UCSD-AML1 (cell line): ENCODE measurements at regions not wholly inside any gene's neighbourhood (a gene's known extent, or its start where the extent isn't known, plus 50 kb on each side); places are given as distances from the start of the nearest gene placed in this dataset.

Experiments
- DNase-seq: peaks from one replicate; lab custom pipeline; 2025; ENCODE audit not compliant: unreplicated experiment; lab: John Stamatoyannopoulos, UW

DNA sequence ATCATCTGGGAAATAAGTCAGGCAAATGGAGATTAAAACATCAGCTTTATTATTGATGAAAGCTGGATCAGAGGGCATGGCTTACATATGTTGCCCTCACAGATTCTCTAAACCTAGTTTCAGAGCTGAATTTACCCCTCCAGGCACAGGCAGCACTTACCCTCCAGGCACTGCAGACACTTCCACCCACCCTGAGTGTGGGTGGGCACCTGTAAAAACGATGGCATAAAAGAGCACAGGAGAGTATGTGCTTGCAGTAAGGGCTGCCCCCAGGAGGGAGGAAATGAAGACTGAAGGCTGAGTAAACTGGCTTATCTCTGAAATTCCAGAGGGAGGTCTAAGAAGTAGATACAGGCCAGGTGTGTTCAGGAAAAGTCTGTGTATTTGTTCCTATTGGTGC is 185.0 kb upstream of the HTR2A start:
- no peak for DNase-seq

DNA sequence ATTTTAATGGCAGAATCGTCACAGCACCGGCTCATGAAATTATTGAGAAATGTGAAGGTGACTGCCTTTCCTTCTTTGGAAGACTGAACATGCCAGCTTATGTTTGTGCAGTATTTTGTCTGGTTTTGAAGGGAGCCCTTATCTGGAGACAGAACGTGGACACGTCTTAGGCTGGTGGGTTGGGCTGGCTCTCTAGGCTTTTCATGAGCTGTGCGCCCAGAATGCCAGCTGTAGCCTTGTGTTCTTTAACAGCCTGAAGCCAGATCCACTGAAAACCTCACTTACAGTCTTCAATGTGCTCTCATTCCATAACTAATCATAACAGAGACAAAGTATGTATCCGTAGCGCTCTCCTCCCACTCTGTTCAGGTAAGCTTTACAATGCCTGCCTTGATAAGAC is 184.4 kb upstream of the HTR2A start:
- no peak for DNase-seq

DNA sequence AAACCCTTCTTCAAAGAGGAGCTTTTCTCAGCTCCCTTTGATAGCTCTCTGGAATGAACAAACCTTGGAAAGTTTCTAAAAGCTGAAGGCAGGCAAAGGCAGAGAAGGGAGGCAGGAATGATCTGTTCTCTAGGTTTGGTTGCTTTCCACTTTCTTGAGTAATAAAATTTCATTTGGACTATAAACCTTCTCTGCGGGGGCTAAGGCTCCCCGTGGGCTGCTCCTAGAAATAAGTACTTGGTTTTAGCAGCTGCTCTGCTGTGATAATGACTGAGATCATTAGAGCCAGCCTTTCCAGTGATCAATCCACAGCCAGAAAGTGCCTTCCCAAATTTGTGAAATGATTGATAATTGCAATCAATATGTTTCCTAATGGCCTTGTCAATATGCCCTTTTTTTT is 183.8 kb upstream of the HTR2A start:
- DNase-seq, result no peak

DNA sequence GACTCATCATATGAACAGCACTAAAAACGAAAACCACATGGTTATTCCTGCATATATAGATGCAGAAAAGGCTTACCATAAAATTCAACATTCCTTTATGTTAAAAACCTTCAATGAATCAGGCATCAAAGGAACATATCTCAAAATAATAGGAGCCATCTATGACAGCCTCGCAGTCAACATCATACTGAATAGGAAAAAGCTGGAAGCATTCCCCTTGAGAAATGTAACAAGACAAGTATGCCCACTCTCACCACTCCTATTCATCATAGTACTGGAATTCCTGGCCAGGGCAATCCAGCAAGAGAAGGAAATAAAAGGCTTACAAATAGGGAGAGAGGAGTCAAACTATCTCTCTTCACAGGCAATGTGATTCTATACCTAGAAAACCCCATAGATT is 179.6 kb upstream of the HTR2A start:
- DNase-seq, result no peak

DNA sequence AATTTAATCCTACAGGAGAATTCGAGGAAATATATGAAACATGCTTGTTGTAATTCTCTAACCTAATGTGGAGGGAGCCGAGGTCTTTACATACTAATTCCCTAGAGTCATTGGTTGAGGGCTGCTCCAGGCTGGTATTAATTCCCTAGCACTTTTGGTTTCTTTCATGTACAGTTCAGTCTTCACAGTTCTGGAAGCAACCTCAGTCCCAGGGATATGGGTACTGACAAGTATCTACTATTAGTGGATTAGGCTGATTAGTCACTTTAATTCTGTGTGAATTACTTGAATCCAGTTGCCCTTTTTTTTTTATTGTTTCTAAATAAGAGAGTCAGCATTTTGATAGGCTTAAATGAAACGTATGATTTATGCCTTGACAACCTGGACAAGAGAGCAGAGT is 172.3 kb upstream of the HTR2A start:
- no peak for DNase-seq

DNA sequence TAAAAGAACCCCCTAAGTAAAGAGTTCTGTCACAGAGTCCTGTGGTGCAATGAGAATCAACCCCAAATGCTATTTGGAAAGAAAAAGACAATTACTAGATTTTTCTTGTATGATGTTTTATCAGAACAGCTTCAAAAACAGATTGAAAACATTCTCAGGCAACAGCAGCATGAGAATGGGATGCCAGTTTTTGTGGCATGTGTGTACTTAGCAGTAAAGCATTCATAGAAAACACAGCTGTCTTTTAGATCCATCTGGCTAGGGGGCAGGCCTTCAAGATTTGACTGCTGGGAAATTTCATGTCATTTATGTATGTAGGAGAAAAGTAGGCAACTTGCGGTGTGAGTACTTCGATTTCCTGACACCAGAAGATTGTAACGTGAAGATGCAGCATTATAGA is 170.5 kb upstream of the HTR2A start:
- DNase-seq, result no peak

DNA sequence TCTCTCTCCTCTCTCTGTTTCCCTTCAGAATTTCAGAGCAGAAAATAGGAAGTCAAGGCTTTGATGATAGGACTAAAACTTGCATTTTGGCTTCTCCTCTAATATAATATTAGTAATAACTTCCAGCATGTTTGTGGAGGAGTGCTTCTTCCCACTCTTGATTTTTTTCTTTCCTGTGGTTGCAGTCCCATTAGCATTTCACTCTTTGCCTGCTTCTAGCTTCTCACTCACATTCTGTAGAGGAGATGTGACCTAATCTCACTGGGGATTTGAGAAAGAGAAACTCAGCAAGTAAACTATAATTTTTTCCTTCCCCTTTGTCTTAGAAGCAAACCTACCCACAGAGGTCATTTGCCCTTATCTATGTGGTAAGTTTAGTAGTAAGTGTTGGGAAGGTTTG is 169.4 kb upstream of the HTR2A start:
- no peak for DNase-seq

DNA sequence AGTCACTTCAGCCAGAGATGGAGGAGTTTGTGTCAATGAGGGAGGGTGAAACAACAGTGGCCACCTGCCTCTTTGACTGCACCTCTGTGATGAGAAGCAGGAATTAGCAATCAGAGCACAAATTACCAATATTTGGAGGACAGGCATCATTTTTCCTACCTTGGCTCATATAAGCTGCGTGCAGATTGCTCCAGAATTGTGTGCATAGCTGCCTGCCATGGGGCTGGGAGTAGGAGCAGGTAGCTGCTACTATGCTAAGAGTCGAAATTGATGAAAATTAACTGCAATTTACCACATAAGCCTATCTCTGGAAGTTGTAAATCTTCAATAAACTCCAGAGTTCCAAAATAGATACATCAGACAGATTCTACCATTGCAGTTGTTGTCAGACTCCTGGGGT is 167.5 kb upstream of the HTR2A start:
- DNase-seq, result no peak

DNA sequence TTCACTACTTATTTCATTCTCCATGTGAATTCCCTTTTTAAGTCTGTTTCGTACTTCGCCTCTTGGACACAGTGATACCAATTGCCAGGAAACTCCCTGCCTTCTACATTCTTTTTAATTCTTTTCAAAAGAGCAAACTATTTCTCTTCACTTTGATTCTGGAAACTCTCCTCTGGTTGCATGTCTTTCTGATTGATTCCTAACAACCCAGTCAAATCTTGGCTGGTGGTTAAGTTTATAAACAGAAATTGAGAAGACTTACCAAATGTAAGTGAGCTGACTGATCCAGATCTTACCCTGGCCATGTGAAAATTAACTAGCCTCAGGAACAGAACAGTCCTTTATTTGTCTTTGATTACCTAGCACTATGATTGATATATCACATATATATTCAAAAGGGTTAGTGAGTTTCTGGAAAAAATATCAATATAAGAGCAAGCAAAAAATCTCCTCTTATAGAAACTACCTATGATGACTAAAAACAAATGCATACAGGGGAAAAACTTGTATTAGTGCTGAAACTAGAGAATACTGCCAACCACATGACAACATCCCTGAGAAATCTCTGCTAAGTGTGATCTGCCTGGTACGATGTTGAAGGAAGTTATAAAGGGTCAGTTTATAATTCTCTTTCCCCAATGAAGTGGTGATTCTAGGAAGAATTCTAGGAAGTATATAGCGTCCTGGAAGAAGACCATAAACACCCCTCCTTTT is 152.6 kb upstream of the HTR2A start:
- no peak for DNase-seq

DNA sequence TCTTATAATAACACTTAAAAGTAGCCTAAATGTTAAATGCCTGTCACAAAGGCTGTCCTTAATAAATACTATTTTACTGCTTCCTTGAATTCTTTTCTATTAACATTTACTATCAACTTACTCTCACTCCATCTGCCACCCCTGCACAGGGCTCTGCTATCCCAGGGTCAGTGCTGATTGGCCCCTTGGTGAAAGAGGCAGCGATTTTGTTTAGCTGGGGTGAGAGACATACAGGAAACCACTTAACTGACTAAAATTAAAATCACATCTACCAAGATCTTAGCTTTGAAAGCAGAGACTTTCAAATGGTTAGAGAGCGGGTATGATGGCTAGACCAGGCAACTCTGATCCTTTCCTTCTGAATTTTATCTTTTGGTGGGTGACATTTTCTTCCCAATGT is 149.9 kb upstream of the HTR2A start:
- no peak for DNase-seq

DNA sequence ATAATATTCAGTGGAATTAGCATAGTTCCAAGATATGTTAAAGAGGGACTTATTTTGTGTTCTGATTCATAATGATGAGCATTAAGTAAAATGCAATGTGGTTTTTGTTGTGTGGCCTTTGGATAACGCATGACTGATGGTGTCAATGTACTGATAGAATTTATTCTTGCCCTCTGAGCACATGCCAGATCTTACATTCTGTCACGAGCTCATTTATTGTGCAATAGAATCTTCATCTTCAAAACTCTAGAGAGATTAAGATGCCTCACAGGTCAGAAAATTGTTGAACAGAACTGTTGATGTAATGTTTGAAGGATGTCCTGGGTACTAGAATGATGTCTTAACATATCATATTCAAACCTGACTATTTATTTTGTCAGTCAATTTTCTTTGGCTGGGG is 148.0 kb upstream of the HTR2A start:
- DNase-seq, result no peak

DNA sequence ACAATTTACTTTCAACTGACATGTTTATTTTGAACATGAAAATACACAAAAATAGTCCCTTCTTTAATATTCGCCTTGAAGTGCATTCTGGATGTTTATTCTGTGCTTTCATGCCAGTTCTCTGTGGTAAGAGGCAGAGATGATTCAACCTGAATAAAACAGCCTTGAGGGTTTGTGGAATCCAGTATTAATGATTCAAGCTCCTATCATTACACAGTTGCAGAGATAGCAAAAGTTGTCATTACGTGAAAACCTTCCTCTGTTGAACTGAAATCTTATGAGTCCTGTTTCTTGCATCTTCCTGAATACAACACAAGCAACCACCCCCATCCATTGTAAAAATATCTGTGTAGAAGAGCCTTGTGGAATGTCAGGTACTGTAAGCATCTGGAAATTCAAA is 142.3 kb upstream of the HTR2A start:
- DNase-seq, result no peak

DNA sequence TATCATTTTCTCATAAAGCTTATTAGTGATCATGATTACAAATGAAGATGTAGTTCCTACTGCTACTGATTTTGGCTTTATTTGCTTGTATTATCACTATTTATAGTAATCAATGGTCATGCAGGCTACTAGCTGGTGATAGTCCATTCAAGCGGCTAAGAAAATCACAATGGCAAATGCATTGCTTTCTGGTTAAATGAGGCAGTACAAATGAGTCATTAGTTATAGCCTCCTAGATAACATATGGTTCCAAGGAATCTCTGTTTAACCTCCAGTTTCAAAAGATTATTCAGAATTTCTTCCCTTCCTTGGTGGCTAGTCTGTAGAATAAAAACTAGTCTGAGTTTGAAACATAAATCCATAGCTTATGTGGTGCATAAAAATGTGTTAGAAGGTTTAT is 141.3 kb upstream of the HTR2A start:
- DNase-seq, result no peak

DNA sequence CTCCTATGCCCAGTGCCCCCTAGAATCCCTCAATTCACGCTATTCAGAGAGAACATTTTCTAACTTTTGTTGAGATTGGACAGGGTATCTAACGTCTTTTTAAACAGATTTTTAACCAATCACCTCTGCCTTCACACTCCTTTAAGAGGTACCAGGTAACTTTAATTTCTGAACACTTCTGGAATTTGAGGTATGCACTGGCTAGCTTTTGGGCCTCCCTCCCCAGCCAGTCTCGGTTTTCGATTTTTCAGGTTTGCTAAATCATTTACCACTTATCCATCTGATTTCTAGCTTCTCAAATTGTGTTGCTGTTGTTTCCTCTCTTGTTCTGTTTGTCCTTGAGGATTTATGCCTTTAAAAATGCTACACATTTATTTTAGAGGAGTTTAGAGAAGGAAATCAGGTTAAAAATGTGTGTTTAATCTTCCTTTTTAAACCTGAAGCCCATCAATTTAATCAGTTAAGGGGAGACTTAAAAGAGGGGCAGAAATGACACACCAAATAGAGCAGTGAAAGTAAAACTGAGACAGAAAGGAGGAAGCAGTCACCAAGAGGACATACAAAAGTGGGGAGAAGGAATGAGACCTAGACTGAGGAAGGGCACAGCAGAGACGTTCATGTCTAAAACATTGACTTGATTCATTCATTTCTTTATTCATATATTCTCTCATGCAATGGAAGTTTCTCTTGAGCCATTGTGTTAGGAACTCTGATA is 139.6 kb upstream of the HTR2A start:
- DNase-seq, result no peak

DNA sequence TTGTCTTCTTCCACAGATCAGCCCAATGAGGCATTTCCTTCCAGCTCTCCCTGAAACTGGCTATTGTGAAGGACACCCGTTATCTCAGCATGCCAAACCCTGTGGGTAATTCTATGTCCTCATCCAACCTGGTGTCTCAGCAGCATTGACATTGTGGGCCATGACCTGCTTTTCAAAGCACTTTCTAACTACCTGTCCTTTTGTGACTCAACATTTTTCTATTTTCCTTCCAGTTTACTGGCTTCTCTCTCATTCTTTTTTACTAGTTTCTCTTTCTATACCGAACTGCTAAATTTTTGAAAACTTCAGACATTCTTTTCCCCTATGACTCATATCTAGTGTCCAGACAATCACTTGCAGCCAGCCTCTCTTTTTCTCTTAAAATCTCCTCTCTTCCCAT is 136.4 kb upstream of the HTR2A start:
- no peak for DNase-seq

DNA sequence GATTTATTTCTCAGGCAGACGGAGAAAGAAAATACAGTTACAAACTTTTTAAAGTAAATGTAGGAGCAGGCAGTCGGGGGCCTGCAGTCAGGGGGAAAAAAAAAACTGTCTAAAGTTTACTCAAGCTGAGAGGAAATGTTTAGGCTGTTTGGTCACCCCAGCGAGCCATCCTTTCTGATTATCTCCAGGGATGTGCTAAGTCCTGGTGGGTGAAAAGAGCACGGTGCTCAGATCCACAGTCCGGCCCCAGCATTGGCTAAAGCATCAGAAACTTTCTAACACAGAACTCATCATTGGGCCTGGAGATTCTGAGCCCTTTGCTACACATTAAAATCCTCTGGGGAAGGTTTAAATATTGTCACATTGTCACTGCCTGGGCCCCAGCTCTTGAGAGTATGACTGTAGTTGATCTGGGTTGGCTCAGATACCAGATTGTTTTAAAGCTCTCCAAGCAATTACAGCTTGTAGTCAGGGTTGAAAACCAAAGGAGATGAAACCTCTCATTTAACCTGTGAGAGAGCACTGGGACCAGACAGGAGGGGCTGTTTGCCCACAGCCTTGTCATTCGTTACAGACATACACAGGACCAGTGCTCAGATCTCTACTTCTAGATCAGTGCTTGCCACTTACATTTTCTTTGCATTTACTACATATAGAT is 131.1 kb upstream of the HTR2A start:
- no peak for DNase-seq

DNA sequence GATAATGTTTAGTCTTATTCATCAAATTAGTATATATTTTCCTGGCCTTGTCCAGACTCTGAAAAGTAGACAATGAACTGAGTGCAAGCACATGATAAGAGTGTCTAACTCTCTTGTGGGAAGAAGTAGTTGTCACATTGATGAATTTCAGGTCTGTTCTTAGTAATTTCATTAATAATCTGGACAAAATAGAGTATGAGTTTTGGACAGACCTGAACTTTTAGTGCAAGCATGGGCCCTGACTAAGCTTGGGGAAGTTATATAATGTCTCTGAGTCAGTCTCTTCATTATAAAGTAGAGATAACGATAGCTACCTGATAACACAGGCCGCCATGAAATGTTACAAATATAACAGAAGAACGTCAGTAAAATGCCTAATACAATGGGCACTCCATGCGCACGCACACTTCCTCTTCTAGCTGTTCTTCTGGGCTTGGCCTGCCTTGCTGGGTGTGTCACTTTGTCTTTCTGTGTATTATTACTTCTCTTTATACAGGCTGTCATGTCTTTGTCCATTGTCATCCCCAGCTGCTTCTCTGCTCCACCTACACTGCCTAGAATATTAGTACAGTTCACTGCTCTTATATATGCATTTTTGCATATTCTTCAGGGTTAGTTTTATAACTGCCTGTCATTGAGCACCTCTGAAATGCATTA is 129.1 kb upstream of the HTR2A start:
- DNase-seq, result no peak

DNA sequence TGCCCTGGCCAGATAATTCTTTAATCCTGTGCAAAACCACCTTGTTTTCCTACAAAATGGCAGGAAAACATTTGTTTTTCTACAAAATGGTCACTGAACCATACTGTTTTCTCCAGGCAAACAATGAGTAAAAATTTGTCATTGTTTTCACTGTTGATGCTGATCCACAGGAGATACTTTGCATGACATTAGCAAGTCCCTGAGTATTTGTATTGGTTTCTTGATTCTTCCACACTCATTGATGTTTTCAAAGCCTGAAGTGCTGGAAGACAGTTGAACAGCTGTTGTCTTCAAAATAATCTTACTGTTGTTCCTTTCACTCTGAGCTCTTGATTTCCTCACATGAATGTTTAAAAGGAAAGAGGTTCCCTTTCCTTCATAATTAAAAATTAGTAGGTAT is 123.1 kb upstream of the HTR2A start:
- no peak for DNase-seq

DNA sequence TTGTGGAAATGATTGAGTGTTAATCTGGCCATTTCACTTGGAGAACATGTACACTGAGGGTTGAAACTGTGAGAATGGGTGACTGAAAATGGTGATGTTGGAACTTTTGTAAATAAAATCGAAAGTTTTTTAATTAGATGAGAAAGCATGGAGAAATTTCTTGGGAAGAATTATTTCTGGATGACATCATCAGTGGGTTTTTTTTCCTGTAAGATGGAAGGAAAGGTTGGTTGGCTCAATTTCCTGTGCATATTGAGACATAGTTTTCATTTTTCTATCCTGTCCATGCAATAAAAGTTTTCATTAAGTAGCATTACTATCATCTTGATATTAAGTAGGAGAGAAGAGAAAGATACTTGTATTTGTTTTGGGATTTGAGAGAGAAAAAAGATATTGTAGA is 120.6 kb upstream of the HTR2A start:
- no peak for DNase-seq

DNA sequence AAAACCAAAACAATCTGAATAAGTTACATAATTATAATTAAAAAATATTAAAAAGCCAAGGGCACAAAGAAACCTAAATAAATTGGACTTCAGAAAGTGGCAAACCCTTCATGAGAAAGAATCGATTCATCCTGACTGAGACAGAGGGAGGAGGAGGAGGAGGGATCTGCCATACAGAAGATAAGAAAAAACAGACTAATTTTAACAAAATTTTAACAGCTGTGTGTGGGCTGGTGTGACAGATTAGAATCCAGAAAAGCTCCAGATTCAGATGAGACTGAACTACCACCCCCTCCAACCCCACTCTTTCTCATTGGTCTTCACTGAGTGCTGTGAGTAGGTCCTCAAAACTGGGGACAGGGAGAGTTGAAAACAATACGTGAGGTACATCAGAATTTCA is 111.5 kb upstream of the HTR2A start:
- no peak for DNase-seq

DNA sequence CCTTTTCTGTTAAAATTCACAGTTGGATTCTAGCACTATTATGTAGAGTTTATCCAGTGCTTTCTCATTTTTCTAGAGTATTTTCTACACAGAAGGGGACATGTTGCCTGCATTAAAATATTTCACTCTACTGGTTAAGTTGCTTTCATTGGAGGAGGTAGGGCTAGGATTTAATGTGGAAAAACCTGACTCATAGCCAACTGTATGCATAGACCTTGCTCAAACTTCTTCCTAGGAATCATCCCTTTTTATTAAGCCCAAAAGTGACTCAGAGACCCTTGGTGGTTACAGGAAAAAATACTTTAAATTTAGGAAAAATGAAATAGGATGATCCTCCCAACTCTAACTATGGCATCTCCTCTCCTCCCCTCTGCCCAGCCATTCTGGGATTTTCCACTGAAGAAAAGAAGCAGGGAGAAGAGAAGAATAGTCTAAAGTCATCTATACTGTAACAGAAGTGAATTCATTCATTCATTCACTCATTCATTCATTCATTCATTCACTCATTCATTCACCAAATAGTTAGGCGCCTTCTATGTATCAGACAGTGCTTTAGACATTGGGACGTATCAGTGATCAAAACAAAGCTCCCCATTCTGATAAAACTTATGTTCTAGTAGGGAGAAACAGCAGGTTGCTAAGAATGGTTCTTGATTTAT is 109.0 kb upstream of the HTR2A start:
- DNase-seq, result no peak
